Fibroblast of lung (primary cell): ENCODE measurements at regions not wholly inside any gene's neighbourhood (a gene's known extent, or its start where the extent isn't known, plus 50 kb on each side); places are given as distances from the start of the nearest gene placed in this dataset.

ENCODE experiments used
- DNase-seq, 2 donors: peaks; one replicate each; pipeline versions ENCODE4 v3.0.0 to v3.0.0-alpha.2; 2010; ENCODE audit warnings: low read depth in 2 of 2
- H2AFZ ChIP-seq: 2 replicates; pipeline ENCODE4 v1.5.1; 2012; ENCODE audit warnings: low read length, control low read depth, inconsistent platforms
- H3K27ac ChIP-seq: 2 replicates; pipeline ENCODE4 v1.5.1; 2011; ENCODE audit warnings: low read length, control low read depth; ENCODE audit not compliant: insufficient read depth
- H3K27me3 ChIP-seq: 2 replicates; pipeline ENCODE4 v1.5.1; 2011; ENCODE audit warnings: mild to moderate bottlenecking, low read length; ENCODE audit not compliant: control insufficient read depth, insufficient read depth
- H3K36me3 ChIP-seq: 2 replicates; pipeline ENCODE4 v1.5.1; 2011; ENCODE audit warnings: low read length; ENCODE audit not compliant: control insufficient read depth, insufficient read depth
- H3K4me1 ChIP-seq: 2 replicates; pipeline ENCODE4 v1.5.1; 2011; ENCODE audit warnings: low read length; ENCODE audit not compliant: control insufficient read depth, insufficient read depth; ENCODE audit errors: extremely low read depth
- H3K4me2 ChIP-seq: 2 replicates; pipeline ENCODE4 v1.5.1; 2011; ENCODE audit warnings: low read length, control low read depth; ENCODE audit not compliant: insufficient read depth; ENCODE audit errors: extremely low read depth
- H3K4me3 ChIP-seq, 4 experiments: fragments of 200-600 bp in 1 of 4; sonication (generic) in 1 of 4; replicated peaks in 1 of 4; 2 replicates each; pipeline ENCODE4 v1.5.1; 2011 to 2016; ENCODE audit warnings: low read length in 4 of 4, low read depth in 3 of 4, mild to moderate bottlenecking in 3 of 4, control low read depth in 2 of 4, inconsistent platforms in 1 of 4, mixed read lengths in 1 of 4; ENCODE audit not compliant: insufficient read depth in 1 of 4; ENCODE audit errors: control extremely low read depth in 1 of 4
- H3K79me2 ChIP-seq: 2 replicates; pipeline ENCODE4 v1.5.1; 2012; ENCODE audit warnings: mild to moderate bottlenecking, low read length, inconsistent platforms; ENCODE audit not compliant: control insufficient read depth, insufficient read depth
- H3K9ac ChIP-seq: 2 replicates; pipeline ENCODE4 v1.5.1; 2011; ENCODE audit warnings: mild to moderate bottlenecking, low read length, control low read depth; ENCODE audit not compliant: insufficient read depth
- H3K9me3 ChIP-seq: 2 replicates; pipeline ENCODE4 v1.5.1; 2012; ENCODE audit warnings: low read depth, low read length; ENCODE audit not compliant: control insufficient read depth, insufficient read depth
- H4K20me1 ChIP-seq: 2 replicates; pipeline ENCODE4 v1.5.1; 2011; ENCODE audit warnings: low read length; ENCODE audit not compliant: control insufficient read depth, insufficient read depth; ENCODE audit errors: extremely low read depth
- CTCF ChIP-seq, 2 donors: IDR thresholded peaks in 1 of 2; conservative IDR thresholded peaks in 1 of 2; 1 replicate in 1 of 2; 2 replicates in 1 of 2; pipeline ENCODE4 v1.5.1; 2011 to 2012; ENCODE audit warnings: low read length in 2 of 2, control low read depth in 1 of 2, inconsistent platforms in 1 of 2, low read depth in 1 of 2, mild to moderate bottlenecking in 1 of 2
- EZH2 ChIP-seq: IDR thresholded peaks from 2 replicates; pipeline ENCODE4 v1.5.1; 2012; ENCODE audit warnings: low read length, control low read depth, mild to moderate bottlenecking; ENCODE audit errors: missing control alignments

- Histone ChIP-seq H3K4me1 (no peaks in the 10 kb centered on the region), H3K27me3 (no peaks in the 10 kb centered on the region), H3K4me3 (no peak overlapping the region), H3K9me3 (no peaks in the 10 kb centered on the region), H3K27ac (no peak overlapping the region), H3K9ac (no peak overlapping the region), H4K20me1 (no peaks in the 10 kb centered on the region), H2AFZ (no peak overlapping the region), H3K79me2 (no peaks in the 10 kb centered on the region), H3K36me3 (no peaks in the 10 kb centered on the region), H3K4me2 (no peak overlapping the region)
- TF ChIP-seq CTCF (conservative IDR thresholded peaks at IDR 0.05 in 1 of 2, IDR thresholded peaks at IDR 0.05 in 1 of 2; ENCODE audit: low read depth in 1 of 2, low read length in 2 of 2) (no peak), EZH2 (no peak)
- no peak for DNase-seq
Measured at GRCh38 chr11:129544691-129545090, 169.0 kb downstream of the BARX2 start.

- no peak overlapping the region for H3K27ac ChIP-seq
- no peak overlapping the region for H3K9ac ChIP-seq
- H3K79me2 ChIP-seq, result no peaks in the 10 kb centered on the region
Measured at GRCh38 chr11:129546266-129546665, 170.6 kb downstream of the BARX2 start.

GRCh38 chr11:129557421-129557820 lies 181.8 kb downstream of the BARX2 start:
- H3K36me3 ChIP-seq, result no peaks in the 10 kb centered on the region
- no peaks in the 10 kb centered on the region for H4K20me1 ChIP-seq
- H3K79me2 ChIP-seq, result no peaks in the 10 kb centered on the region
- no peak for TF ChIP-seq EZH2
- no peak for TF ChIP-seq CTCF (conservative IDR thresholded peaks at IDR 0.05 in 1 of 2, IDR thresholded peaks at IDR 0.05 in 1 of 2; ENCODE audit: low read depth in 1 of 2, low read length in 2 of 2)
- H3K9me3 ChIP-seq, result no peaks in the 10 kb centered on the region
- no peak overlapping the region for H3K4me3 ChIP-seq
- no peak overlapping the region for H2AFZ ChIP-seq
- H3K9ac ChIP-seq, result no peak overlapping the region
- no peak for DNase-seq
- no peaks in the 10 kb centered on the region for H3K4me1 ChIP-seq
- no peak overlapping the region for H3K4me2 ChIP-seq
- H3K27ac ChIP-seq, result no peak overlapping the region
- H3K27me3 ChIP-seq, result no peaks in the 10 kb centered on the region

More at GRCh38 chr11:129546266-129546665, 170.6 kb downstream of the BARX2 start:
- no peaks in the 10 kb centered on the region for H3K27me3 ChIP-seq
- no peak for DNase-seq
- H2AFZ ChIP-seq, result no peak overlapping the region
- no peaks in the 10 kb centered on the region for H3K36me3 ChIP-seq
- H3K9me3 ChIP-seq, result no peaks in the 10 kb centered on the region
- no peak for TF ChIP-seq CTCF (conservative IDR thresholded peaks at IDR 0.05 in 1 of 2, IDR thresholded peaks at IDR 0.05 in 1 of 2; ENCODE audit: low read depth in 1 of 2, low read length in 2 of 2)
- TF ChIP-seq EZH2, result no peak
- no peaks in the 10 kb centered on the region for H3K4me1 ChIP-seq
- no peak overlapping the region for H3K4me3 ChIP-seq
- no peaks in the 10 kb centered on the region for H4K20me1 ChIP-seq
- no peak overlapping the region for H3K4me2 ChIP-seq
